ENCODE measurements at regions not wholly inside any gene's neighbourhood (a gene's known extent, or its start where the extent isn't known, plus 50 kb on each side); places are given as distances from the start of the nearest gene placed in this dataset.

DNA sequence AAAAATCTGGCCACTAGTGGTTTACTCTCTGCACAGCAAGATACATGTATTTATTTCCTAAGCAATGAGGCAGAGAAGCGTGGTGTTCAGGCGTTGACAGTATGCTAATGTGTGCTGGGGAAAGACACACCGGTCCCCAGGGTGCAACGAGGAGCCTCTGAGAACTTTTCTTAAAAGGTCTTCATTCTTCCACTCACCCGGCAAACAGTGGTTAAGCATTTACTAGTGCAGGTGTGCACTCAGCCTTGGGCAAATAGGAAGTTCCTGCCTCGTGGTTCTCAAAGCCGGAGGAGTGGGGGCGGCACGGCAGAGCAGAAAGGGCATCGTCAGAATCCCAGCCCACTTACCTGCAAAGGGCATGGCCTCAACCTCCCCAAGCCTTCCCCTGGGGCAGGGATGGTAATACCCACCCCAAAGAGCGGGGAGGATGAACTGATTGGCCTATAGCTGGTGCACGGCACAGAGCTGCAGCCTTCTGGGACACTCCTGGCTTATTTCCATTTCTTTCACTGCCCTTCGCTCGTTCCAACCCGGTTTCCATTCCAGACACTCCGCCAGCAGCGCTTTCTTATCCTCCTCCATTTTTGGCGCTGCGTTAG, 184.3 kb upstream of the CTBP2 start:
- CTCF ChIA-PET = no interaction called here
- H3K27me3 ChIP-seq (replicated peaks; ENCODE audit: insufficient read depth, low read depth, low read length, poor library complexity) = no peaks in the 10 kb centered on the region
- intact Hi-C loops (cut with micrococcal nuclease; ENCODE audit: unreplicated experiment) = loop anchor here (5.0 kb wide), 2 partner anchors 297 to 352 kb away; no protein-coding TSS in a partner anchor
- no TSS peak for BruUV-seq (replicated peaks)
- no peak overlapping the region for H3K4me3 ChIP-seq (ENCODE audit: low read depth, low read length, poor library complexity, severe bottlenecking)
- H3K4me1 ChIP-seq (ENCODE audit: insufficient read depth, low read length, poor library complexity, severe bottlenecking) = no peaks in the 10 kb centered on the region
- H3K36me3 ChIP-seq (ENCODE audit: insufficient read depth, low read length, poor library complexity, severe bottlenecking) = no peaks in the 10 kb centered on the region
- POLR2A ChIA-PET (ENCODE audit: low non-redundant PET) = no interaction called here
- no peak overlapping the region for H3K27ac ChIP-seq (ENCODE audit: low read depth, low read length, poor library complexity, severe bottlenecking)
- no peak for TF ChIP-seq EZH2 (IDR thresholded peaks at IDR 0.05; ENCODE audit: borderline replicate concordance, low read depth, low read length, poor library complexity, severe bottlenecking)
- TF ChIP-seq, protein P1, sequence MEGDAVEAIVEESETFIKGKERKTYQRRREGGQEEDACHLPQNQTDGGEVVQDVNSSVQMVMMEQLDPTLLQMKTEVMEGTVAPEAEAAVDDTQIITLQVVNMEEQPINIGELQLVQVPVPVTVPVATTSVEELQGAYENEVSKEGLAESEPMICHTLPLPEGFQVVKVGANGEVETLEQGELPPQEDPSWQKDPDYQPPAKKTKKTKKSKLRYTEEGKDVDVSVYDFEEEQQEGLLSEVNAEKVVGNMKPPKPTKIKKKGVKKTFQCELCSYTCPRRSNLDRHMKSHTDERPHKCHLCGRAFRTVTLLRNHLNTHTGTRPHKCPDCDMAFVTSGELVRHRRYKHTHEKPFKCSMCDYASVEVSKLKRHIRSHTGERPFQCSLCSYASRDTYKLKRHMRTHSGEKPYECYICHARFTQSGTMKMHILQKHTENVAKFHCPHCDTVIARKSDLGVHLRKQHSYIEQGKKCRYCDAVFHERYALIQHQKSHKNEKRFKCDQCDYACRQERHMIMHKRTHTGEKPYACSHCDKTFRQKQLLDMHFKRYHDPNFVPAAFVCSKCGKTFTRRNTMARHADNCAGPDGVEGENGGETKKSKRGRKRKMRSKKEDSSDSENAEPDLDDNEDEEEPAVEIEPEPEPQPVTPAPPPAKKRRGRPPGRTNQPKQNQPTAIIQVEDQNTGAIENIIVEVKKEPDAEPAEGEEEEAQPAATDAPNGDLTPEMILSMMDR (conservative IDR thresholded peaks at IDR 0.05; ENCODE audit: low read depth, low read length) = no peak
- no peak for DNase-seq (ENCODE audit: low spot score)
- no peaks in the 10 kb centered on the region for H3K9me3 ChIP-seq (ENCODE audit: low read depth, low read length, poor library complexity, severe bottlenecking)

- H3K27me3 ChIP-seq (replicated peaks; ENCODE audit: insufficient read depth, low read depth, low read length, poor library complexity) = no peaks in the 10 kb centered on the region
Measured at GRCh38 chr10:125343983-125344382, 183.6 kb upstream of the CTBP2 start.

DNA sequence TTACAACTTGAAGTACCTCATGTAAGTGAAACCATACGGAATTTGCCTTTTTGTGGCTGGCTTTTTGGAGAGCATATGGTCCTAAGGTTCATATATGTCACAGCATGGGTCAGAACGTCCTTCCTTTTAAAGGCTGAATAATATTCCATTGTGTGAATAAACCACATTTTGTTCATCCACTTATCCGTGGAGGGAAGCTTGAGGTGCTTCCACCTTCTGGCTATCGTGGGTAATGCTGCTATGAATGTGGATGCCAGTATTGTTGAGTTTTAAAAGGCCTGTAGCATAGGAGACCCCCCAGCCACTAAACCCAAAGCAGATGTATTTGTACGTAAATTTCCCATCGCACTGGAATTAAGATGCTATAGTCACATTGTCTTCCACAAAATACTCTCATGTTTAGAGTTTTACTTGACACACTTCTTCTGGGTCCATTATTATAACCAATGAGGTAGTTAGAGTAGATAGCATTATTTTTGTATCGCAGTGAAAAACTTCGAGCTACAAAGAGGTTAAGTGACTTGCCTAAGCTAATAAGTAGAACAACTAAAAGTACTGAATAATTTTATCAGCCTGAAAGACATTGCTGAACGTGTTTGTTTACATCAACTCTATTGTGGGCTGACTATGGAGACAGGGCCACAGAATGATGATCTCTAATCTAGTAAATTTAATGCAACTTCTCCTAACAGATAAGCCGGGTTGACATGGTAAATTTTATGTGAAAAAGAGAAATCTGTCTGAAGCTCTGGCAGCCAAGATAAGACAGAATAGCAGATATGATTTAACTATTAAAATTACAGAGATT, 183.0 kb upstream of the CTBP2 start:
- ChIA-PET POLR2A (ENCODE audit: low non-redundant PET) (no interaction called here), CTCF (interaction anchor here (0.7 kb wide), 1 partner anchor 295 kb away, joined by 3 read pairs; no protein-coding TSS in a partner anchor)
- no peak for TF ChIP-seq EZH2 (IDR thresholded peaks at IDR 0.05; ENCODE audit: borderline replicate concordance, low read depth, low read length, poor library complexity, severe bottlenecking)
- TF ChIP-seq, protein P1 (conservative IDR thresholded peaks at IDR 0.05; ENCODE audit: low read depth, low read length) = peak; percentile 67
- no peak overlapping the region for H3K4me3 ChIP-seq (ENCODE audit: low read depth, low read length, poor library complexity, severe bottlenecking)
- BruUV-seq (replicated peaks) = no TSS peak
- intact Hi-C loops (cut with micrococcal nuclease; ENCODE audit: unreplicated experiment) = loop anchor here (5.0 kb wide), 2 partner anchors 296 to 351 kb away; no protein-coding TSS in a partner anchor
- no peaks in the 10 kb centered on the region for H3K4me1 ChIP-seq (ENCODE audit: insufficient read depth, low read length, poor library complexity, severe bottlenecking)
- DNase-seq (ENCODE audit: low spot score) = peak; percentile 31
- H3K27me3 ChIP-seq (replicated peaks; ENCODE audit: insufficient read depth, low read depth, low read length, poor library complexity) = no peaks in the 10 kb centered on the region
- no peak overlapping the region for H3K27ac ChIP-seq (ENCODE audit: low read depth, low read length, poor library complexity, severe bottlenecking)
- no peaks in the 10 kb centered on the region for H3K9me3 ChIP-seq (ENCODE audit: low read depth, low read length, poor library complexity, severe bottlenecking)
- H3K36me3 ChIP-seq (ENCODE audit: insufficient read depth, low read length, poor library complexity, severe bottlenecking) = no peaks in the 10 kb centered on the region

More at GRCh38 chr10:125343983-125344382, 183.6 kb upstream of the CTBP2 start:
- Histone ChIP-seq H3K36me3 (ENCODE audit: insufficient read depth, low read length, poor library complexity, severe bottlenecking) (no peaks in the 10 kb centered on the region), H3K4me1 (ENCODE audit: insufficient read depth, low read length, poor library complexity, severe bottlenecking) (no peaks in the 10 kb centered on the region), H3K27ac (ENCODE audit: low read depth, low read length, poor library complexity, severe bottlenecking) (no peak overlapping the region), H3K9me3 (ENCODE audit: low read depth, low read length, poor library complexity, severe bottlenecking) (no peaks in the 10 kb centered on the region), H3K4me3 (ENCODE audit: low read depth, low read length, poor library complexity, severe bottlenecking) (no peak overlapping the region)
- intact Hi-C loops (cut with micrococcal nuclease; ENCODE audit: unreplicated experiment) = loop anchor here (5.0 kb wide), 2 partner anchors 297 to 352 kb away; no protein-coding TSS in a partner anchor
- CTCF ChIA-PET = no interaction called here
- no peak for TF ChIP-seq EZH2 (IDR thresholded peaks at IDR 0.05; ENCODE audit: borderline replicate concordance, low read depth, low read length, poor library complexity, severe bottlenecking)
- TF ChIP-seq, protein P1 (conservative IDR thresholded peaks at IDR 0.05; ENCODE audit: low read depth, low read length) = no peak
- no peak for DNase-seq (ENCODE audit: low spot score)
- BruUV-seq (replicated peaks) = no TSS peak
- POLR2A ChIA-PET (ENCODE audit: low non-redundant PET) = no interaction called here
